ENCODE measurements at regions not wholly inside any gene's neighbourhood (a gene's known extent, or its start where the extent isn't known, plus 50 kb on each side); places are given as distances from the start of the nearest gene placed in this dataset.
"Not testable (repeated sequence)": the region's sequence is repeated elsewhere in the genome, so short reads cannot be mapped to it uniquely, and the experiment has no call there.

DNA sequence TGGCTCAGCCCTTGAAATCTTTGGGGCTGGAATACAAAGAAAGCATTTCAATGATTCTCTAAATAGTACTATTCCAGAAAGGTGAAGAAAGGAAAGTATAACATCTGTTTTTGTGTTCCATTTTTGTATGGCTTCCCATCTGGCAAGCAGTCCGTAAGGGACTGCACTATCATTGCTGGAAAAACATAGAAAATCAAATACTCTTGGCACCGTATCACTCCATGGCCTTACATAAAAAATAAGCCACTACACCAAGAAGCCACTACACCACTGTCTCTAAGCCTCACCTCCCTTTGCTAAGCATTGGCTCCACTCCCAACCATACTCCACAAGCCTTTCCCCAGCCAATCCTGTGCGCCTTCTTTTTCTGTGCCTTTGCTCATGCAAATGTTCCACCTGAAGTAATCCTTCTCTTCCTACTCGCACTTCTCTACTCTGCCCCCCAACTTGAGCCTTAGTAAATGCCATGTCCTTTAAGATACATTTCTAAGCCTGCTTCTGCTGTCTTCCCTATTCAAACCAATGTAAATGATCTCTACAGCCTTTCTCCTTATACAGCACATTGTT is 454.6 kb upstream of the TUSC1 start:
- no peak for DNase-seq (ENCODE audit: low read depth in 4 of 4, low spot score in 3 of 4)

DNA sequence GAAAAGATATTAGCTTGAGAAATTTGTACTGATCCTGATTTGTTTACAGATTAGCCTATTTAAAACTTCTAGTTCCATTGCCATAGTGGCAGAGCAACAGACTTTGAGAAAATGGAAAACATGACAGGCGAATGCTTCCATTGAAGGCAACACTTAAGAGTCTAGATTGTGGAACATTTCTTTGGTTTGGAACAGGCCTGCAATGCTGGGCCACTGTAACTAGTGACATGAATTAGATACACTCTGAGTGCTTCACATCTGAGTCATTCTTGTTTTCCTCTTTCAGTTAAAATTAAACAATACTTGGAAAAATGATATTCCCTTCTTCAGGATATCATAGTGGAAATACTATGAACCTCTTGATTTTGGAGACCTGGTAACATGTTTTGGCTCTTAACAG is 453.6 kb upstream of the TUSC1 start:
- DNase-seq (ENCODE audit: low read depth in 4 of 4, low spot score in 3 of 4): no peak

- no peak for DNase-seq (ENCODE audit: low read depth in 4 of 4, low spot score in 3 of 4)
These were observed 451.0 kb upstream of the TUSC1 start for GRCh38 chr9:26129217-26129616.

GRCh38 chr9:26125693-26126092 is 447.4 kb upstream of the TUSC1 start:
- no peak for DNase-seq (ENCODE audit: low read depth in 4 of 4, low spot score in 3 of 4)

DNA sequence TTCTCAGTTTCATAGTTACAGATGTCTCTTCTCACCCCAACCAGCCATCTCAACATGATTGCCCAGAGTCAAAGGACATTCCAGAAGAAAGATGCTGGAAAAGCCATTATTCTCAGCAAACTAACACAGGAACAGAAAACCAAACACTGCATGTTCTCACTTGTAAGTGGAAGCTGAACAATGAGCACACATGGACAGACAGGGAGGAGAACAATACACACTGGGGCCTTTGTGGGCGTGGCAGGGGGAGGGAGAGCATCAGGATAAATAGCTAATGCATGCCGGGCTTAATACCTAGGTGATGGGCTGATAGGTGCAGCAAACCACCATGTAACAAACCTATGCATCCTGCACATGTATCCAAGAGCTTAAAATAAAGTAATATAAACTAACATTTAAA is 437.8 kb upstream of the TUSC1 start:
- not testable (repeated sequence) for DNase-seq (ENCODE audit: low read depth in 4 of 4, low spot score in 3 of 4)

- no peak for DNase-seq (ENCODE audit: low read depth in 4 of 4, low spot score in 3 of 4)
These were observed 434.5 kb upstream of the TUSC1 start for GRCh38 chr9:26112724-26113123.

- no peak for DNase-seq (ENCODE audit: low read depth in 4 of 4, low spot score in 3 of 4)
These were observed 408.2 kb upstream of the TUSC1 start for GRCh38 chr9:26086396-26086795.

DNA sequence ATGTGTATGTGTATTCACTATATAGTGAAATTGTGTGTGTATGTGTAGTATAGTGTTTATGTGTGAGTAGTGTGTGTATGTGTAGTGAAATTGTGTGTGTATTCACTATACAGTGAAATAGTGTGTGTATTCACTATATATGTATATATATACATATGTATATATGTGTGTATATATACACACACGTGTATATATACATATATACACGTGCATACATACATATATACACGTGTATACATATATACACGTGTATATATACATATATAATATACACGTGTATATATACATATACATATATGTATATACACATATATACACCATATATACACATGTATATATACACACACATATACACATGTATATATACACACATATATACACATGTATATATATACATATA is 403.6 kb upstream of the TUSC1 start:
- DNase-seq (ENCODE audit: low read depth in 4 of 4, low spot score in 3 of 4): no peak

DNA sequence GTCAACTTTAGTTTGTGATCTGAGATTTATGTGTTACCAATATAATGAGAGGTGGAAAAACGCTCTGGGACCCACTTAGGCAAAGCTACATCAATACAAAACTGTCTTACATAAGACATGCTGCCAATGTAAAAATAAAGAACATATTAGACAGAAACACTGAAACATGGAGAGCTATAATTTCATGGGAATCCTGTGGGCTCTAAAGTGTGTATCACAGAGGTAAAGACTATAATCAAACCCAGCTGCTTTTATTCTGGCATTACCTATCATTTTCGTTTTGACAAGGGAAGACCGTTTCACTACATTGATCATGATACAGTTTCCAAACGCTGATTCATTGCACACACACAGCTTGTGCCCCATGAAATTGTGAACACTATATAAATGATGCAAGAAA is 400.5 kb upstream of the TUSC1 start:
- DNase-seq (ENCODE audit: low read depth in 4 of 4, low spot score in 3 of 4): no peak

DNA sequence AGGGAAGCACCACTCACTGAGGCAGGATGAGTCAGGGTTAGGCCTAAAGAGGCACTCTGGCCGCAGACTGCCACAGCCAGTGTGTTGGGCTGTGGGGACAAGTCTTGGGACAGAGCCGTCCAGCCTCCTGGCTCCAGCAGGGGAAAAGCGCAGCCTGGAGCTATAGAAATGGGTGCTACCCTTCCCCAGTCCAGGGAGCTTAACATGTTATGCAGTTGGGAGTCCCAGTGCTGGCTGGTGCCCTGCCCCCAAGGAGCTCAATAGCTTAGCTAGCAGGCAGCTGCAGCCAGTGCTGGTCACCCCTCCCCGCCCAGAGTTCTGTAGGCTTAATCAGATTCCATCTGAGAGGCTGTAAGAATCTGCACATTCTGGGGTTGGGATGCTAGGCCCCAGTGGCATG is 399.6 kb upstream of the TUSC1 start:
- no peak for DNase-seq (ENCODE audit: low read depth in 4 of 4, low spot score in 3 of 4)

DNA sequence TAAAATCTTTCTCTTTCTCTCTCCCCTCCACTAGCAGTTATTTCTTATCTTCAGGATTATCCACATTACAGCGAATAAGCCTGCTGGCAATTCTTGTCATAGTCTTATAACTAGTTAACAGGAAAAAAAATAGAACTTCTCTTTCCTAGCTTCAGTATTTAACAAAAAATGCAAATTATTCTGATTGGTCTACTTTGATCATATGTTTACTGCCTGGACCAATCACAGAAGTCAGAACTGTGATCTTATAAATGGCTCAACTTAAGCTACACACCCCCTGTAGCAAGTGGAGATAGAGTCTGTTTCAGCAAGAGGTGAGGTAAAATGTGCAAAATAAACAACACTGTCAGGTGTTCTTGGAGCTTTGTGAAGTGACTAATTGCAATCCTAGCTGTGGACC is 389.4 kb upstream of the TUSC1 start:
- no peak for DNase-seq (ENCODE audit: low read depth in 4 of 4, low spot score in 3 of 4)

DNA sequence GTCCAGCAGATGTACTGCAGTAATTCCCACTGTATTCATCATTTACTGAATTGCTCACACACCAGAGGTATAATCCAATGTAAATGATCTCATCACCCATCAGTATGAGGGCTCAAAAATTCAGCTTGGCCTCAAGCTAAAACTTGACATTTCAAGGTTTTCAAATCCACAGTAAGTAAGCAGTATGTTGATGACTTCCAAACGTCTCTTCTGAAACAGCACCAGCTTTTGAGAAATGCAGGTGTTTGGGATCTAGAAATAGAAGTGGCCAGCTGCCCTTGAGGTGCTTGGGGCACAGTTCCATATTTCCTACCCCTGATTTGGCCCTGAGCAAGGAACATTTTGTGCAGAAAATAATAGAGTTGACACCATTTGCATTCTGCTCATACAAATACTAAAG is 388.0 kb upstream of the TUSC1 start:
- DNase-seq (ENCODE audit: low read depth in 4 of 4, low spot score in 3 of 4): no peak

GRCh38 chr9:26061948-26062575 is 383.8 kb upstream of the TUSC1 start:
- DNase-seq (ENCODE audit: low read depth in 4 of 4, low spot score in 3 of 4): no peak

DNA sequence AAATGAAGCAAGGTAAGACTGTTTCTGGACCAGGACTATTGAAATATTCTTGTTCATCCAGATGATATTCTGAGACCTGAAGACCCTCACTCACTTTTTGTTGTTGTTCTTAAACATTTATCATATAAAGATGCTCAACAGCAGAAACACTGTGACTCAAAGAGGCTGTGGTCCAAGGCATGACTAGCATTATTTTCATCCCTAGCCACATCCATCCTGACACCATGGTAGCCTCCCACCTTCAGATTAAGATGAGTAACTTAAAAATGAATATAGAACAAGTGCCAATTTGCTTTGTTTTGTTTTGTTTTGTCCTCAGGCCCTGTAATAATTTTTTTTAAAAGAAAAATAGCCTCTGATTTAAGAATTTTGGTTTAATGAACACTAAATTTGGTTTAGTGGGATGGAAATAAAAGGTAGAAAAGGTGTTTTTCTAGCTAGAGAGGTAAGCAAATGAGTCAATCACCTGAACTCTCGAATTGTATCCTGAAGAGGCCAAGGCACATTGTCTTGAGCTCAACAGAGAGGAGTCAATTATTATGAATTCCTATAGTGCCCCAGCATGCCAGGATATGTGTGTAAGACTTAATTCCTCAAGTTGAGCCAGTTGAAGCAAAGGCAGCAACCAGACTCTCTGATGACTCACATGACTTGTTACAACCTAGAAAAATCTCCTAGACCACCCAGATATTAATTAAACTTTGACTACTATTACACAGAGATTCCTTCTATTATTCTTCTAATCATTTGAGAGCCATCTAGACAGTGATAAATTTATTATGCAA is 380.1 kb upstream of the TUSC1 start:
- no peak for DNase-seq (ENCODE audit: low read depth in 4 of 4, low spot score in 3 of 4)

- DNase-seq (ENCODE audit: low read depth in 4 of 4, low spot score in 3 of 4): no peak
These were observed 378.8 kb upstream of the TUSC1 start for GRCh38 chr9:26057050-26057449.

GRCh38 chr9:26054600-26055520 is 376.6 kb upstream of the TUSC1 start:
- DNase-seq (ENCODE audit: low read depth in 4 of 4, low spot score in 3 of 4): no peak

GRCh38 chr9:26053954-26054353 is 375.7 kb upstream of the TUSC1 start:
- DNase-seq (ENCODE audit: low read depth in 4 of 4, low spot score in 3 of 4): no peak

DNA sequence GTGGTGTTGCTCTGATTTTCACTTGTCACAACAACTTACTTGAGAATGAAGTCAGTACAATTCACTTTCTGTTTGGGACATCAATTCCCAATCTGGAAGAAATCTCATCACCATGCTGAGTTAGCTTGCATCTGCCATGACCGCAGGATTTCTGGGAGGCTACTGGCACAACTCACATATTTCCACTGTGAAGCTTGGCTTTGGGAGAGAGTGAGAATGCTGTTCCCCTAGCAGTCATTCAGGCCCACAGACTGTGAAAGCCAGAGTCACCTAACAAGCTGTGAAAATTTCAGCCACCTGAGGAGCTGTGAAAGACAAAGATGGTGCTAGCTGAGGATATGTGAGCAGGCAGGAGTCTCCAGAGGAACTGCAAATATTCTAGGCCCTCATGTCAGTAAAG is 365.2 kb upstream of the TUSC1 start:
- no peak for DNase-seq (ENCODE audit: low read depth in 4 of 4, low spot score in 3 of 4)

- DNase-seq (ENCODE audit: low read depth in 4 of 4, low spot score in 3 of 4): no peak
These were observed 356.5 kb upstream of the TUSC1 start for GRCh38 chr9:26034786-26035185.

- DNase-seq (ENCODE audit: low read depth in 4 of 4, low spot score in 3 of 4): no peak
These were observed 355.1 kb upstream of the TUSC1 start for GRCh38 chr9:26033336-26033735.

DNA sequence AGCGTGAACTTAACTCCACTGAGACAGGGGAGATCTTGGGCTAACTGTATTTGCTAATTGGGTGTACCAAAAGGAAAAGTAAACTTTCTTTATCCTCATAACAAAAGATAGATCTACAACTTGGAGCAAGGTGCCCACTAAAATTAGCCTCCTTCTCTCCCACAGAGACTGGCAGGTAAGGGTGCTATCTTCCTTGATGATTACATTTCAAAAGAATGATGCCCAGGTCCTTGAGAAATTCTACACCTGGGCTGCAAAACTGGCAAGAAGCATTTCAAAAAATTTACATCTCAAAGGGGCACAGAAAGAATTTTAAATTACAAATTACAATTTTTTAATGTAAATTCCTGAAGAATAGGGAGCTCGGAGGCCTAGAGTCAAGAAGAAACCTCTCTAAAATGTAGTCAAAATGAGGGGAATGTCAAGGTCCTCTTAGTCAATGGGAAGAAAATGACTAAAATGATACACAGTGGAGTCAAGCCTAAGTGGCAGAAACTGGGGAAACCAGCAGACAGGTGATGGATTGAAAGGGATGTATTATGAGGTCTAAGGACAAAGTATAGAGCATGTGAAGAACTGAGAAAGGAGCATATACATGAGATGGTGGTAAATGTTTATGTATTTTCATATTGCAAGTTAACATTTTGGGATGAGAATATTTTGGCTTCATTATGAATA is 348.3 kb upstream of the TUSC1 start:
- no peak for DNase-seq (ENCODE audit: low read depth in 4 of 4, low spot score in 3 of 4)
